SK-N-MC (cell line): ENCODE measurements at regions not wholly inside any gene's neighbourhood (a gene's known extent, or its start where the extent isn't known, plus 50 kb on each side); places are given as distances from the start of the nearest gene placed in this dataset.
"Not testable (repeated sequence)": the region's sequence is repeated elsewhere in the genome, so short reads cannot be mapped to it uniquely, and the experiment has no call there.

ENCODE experiments used
- DNase-seq: peaks from one replicate; pipeline ENCODE4 v3.0.0-alpha.2; 2011; ENCODE audit warnings: low read depth, low spot score
- H3K27ac ChIP-seq: fragments of 200-600 bp; sonication (generic); 2 replicates; pipeline ENCODE4 v1.5.1; 2016; ENCODE audit warnings: mixed run types
- H3K36me3 ChIP-seq: fragments of 200-600 bp; sonication (generic); 2 replicates; pipeline ENCODE4 v1.6.1; 2017; ENCODE audit warnings: antibody characterized with exemption, low read length, mixed read lengths; ENCODE audit not compliant: insufficient read depth
- H3K4me3 ChIP-seq: fragments of 200-600 bp; sonication (generic); 2 replicates; pipeline ENCODE4 v1.5.1; 2016
- H3K9ac ChIP-seq: fragments of 200-600 bp; sonication (generic); 2 replicates; pipeline ENCODE4 v1.8.0; 2017; ENCODE audit warnings: mixed run types, mixed read lengths; ENCODE audit not compliant: insufficient read length
- H3K9me3 ChIP-seq: fragments of 200-600 bp; sonication (generic); 2 replicates; pipeline ENCODE4 v1.6.1; 2017; ENCODE audit warnings: low read depth, mild to moderate bottlenecking, antibody characterized with exemption, low read length, moderate library complexity, mixed read lengths
- EZH2 ChIP-seq: fragments of 200-600 bp; sonication (generic); IDR thresholded peaks from one replicate; pipeline ENCODE4 v1.6.1; 2017; ENCODE audit warnings: antibody characterized with exemption
- FOXP2 ChIP-seq: optimal IDR thresholded peaks from 2 replicates; pipeline ENCODE3; 2011; ENCODE audit warnings: mild to moderate bottlenecking, moderate library complexity; ENCODE audit not compliant: insufficient read depth; ENCODE audit errors: extremely low read length, control extremely low read depth
- POLR2AphosphoS5 ChIP-seq: IDR thresholded peaks from 2 replicates; pipeline ENCODE4 v1.6.1; 2012; ENCODE audit warnings: mild to moderate bottlenecking, low read depth, low read length, borderline replicate concordance

DNA sequence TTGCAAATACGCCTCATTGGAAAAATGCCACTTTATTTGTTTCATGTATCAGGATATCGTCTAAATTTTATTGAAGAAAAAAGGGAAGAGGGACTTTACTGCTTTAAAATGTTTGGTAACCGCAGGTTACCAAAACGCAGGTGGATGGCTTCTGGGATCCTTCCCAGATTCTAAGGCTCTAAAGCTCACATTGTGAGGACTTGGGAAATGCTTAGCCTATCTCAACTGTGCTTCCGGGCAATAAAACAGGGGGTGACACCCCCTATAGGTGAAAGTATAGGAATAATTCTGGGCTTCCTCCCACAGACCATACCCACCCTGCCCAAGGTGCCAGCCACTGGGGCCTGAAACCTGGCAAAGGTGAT lies 73.2 kb upstream of the IPO5 start:
- TF ChIP-seq FOXP2 (no peak), EZH2 (no peak), POLR2AphosphoS5 (no peak)
- Histone ChIP-seq H3K36me3 (no peaks in the 10 kb centered on the region), H3K9ac (peak overlapping the region; percentile 43), H3K9me3 (no peaks in the 10 kb centered on the region), H3K27ac (peak overlapping the region; percentile 95), H3K4me3 (peak overlapping the region; percentile 69)
- no peak for DNase-seq

DNA sequence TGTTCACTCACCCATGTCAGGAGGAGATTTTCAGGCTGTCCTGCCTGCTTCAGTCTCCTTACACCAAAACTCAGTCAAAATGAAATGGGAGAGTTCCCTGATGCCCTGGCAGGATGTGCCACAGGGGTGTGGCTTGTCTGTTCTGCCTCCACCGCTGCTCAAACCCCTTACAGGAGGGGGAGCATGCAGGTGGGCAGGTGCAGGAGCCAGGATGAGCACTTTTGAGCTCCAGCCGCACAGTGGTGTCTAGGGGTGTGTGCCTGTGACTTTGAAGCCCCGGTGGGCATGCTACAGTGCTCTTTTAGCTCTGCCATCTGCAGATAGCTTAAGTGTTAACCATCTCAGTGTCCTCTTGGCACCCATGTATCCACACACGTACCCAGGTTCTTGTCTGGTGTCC lies 71.9 kb upstream of the IPO5 start:
- no peak for TF ChIP-seq EZH2
- no peak for TF ChIP-seq FOXP2
- no peak for TF ChIP-seq POLR2AphosphoS5
- no peak for DNase-seq
- no peak overlapping the region for H3K4me3 ChIP-seq
- no peak overlapping the region for H3K27ac ChIP-seq
- H3K9me3 ChIP-seq = no peaks in the 10 kb centered on the region
- no peak overlapping the region for H3K9ac ChIP-seq
- H3K36me3 ChIP-seq = no peaks in the 10 kb centered on the region

DNA sequence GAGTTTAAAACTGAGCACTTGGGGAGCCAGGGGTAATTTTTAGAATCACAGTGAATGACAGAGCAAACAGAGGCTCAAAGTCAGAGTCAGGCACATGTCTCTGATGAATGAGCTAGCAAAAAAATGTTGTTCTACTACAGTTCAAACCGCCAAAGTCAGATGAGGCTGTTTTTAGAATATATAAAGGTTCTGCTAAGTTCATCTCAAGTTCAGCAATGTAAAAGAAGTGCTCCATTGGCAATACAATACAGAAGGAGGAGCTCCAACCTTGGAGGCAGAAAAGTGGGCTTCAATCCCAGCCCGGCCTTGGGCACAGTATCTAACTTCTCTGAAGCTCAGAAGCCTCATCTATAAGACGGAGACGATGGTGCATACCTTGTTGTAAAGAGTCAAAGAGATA lies 70.1 kb upstream of the IPO5 start:
- no peaks in the 10 kb centered on the region for H3K36me3 ChIP-seq
- DNase-seq = no peak
- no peak overlapping the region for H3K27ac ChIP-seq
- H3K9ac ChIP-seq = no peak overlapping the region
- H3K4me3 ChIP-seq = no peak overlapping the region
- TF ChIP-seq FOXP2 (no peak), EZH2 (no peak), POLR2AphosphoS5 (no peak)
- H3K9me3 ChIP-seq = no peaks in the 10 kb centered on the region

DNA sequence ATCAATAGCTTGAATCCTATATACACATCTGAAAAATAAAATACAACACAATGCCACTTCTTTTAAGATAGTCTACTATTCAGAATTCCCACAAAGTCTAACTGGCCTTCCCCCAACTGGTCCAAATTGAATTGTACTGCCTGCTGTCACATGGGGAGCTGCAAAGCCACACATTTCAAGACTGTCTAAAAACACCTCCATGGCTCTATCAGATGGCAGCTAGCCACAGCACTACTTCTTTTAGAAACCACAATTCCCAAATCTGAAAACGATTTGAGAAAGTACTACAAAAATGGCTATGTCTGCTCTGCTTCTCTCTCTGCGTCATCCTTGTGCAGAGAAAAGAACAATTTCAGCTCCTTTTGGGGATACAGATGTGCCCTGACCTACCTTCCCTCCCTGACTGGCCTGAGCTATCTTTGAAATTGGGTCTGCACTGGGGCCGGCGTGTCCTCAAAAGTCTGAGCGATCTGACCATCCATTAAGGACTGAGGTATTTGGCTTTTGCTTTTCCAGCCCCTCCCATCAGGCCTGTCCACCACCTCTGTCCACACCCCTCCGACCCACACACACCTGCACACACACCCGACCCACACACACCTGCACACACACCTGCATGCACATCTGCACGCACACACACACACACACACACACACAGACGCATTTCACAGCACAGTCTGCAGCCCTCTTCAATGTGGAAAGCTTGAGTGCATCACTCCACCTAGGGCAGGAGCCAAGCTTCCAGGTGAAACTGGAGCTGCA lies 68.6 kb upstream of the IPO5 start:
- Histone ChIP-seq H3K9ac (no peak overlapping the region), H3K4me3 (no peak overlapping the region), H3K9me3 (no peaks in the 10 kb centered on the region), H3K36me3 (no peaks in the 10 kb centered on the region), H3K27ac (no peak overlapping the region)
- TF ChIP-seq FOXP2 (no peak), POLR2AphosphoS5 (no peak), EZH2 (no peak)
- no peak for DNase-seq

DNA sequence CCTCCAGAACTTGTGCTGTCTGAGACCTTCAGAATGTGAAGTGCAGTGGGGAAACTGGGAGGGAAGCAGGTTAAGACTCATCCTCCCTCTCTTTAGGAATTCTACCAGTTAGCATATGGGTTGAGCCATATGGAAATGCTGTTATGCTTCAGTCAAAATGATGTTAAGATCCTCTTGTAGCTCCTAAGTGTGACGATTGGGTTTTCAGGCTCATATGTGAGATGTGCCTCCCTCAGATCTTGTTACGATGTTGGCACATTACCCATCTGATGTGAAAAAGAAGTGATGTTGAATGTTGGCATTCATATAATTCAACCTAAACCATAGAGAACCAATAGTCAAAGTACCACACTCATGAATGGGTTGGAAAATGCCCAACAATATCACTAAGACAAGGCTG lies 67.8 kb upstream of the IPO5 start:
- H3K9me3 ChIP-seq = no peaks in the 10 kb centered on the region
- H3K4me3 ChIP-seq = no peak overlapping the region
- DNase-seq = no peak
- no peak for TF ChIP-seq EZH2
- no peak for TF ChIP-seq POLR2AphosphoS5
- no peak for TF ChIP-seq FOXP2
- H3K36me3 ChIP-seq = no peaks in the 10 kb centered on the region
- H3K9ac ChIP-seq = no peak overlapping the region
- H3K27ac ChIP-seq = no peak overlapping the region

DNA sequence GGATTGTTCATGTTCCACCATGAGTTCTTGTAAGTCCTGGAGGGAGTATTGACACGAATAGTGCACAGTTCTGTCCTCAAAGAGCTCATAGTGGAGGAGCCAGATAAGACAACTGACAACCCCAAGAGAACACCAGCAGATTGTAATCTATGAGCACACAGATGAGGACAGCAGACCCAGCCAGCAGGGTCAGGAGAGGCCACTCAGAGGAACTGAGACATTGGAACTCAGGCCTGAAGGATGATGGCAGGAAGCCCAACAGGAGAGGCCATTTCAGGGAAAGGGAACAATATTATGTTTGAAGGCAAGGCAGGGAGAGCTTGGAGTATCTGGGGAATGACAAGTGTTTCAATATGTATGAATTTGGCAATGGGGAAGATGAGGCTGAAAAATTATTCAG lies 63.7 kb upstream of the IPO5 start:
- H3K36me3 ChIP-seq = no peaks in the 10 kb centered on the region
- no peak overlapping the region for H3K4me3 ChIP-seq
- no peak overlapping the region for H3K27ac ChIP-seq
- DNase-seq = no peak
- H3K9ac ChIP-seq = no peak overlapping the region
- no peaks in the 10 kb centered on the region for H3K9me3 ChIP-seq
- TF ChIP-seq POLR2AphosphoS5 = no peak
- TF ChIP-seq EZH2 = no peak
- TF ChIP-seq FOXP2 = no peak

DNA sequence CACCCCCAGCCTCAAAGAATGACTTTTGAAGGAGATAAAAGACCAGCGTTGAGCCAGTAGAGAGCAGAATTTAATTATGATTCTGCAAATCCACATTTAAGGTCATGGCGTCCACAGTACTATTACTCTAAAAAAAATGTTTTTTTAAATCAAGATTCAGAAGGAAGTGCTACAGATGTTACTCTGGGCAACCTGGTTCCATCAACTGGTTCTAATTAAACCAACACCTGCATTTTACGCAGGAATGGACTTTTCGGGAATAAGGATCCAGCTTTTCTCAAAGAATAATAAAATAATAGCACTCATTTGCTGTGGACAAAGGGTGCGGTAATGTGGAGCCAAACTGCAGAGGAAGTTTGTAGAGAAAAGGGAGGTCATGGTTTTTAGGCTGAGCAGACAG lies 62.9 kb upstream of the IPO5 start:
- Histone ChIP-seq H3K27ac (no peak overlapping the region), H3K4me3 (no peak overlapping the region), H3K36me3 (no peaks in the 10 kb centered on the region), H3K9me3 (no peaks in the 10 kb centered on the region), H3K9ac (no peak overlapping the region)
- DNase-seq = no peak
- TF ChIP-seq FOXP2 (no peak), EZH2 (no peak), POLR2AphosphoS5 (no peak)

DNA sequence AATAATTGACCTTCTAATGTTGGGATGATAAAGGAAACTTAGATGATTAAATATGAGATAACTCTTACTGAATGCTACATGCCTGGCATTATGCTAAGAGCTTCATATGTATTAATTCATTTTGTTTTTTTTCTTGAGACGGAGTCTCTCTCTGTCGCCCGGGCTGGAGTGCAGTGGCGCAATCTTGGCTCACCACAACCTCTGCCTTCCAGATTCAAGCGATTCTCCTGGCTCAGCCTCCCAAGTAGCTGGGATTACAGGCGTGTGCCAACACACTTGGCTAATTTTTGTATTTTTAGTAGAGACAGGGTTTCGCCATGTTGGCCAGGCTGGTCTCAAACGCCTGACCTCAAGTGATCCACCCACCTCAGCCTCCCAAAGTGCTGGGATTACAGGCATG lies 61.5 kb upstream of the IPO5 start:
- not testable (repeated sequence) for H3K9ac ChIP-seq, H3K9me3 ChIP-seq, H3K4me3 ChIP-seq, H3K27ac ChIP-seq, H3K36me3 ChIP-seq, DNase-seq

DNA sequence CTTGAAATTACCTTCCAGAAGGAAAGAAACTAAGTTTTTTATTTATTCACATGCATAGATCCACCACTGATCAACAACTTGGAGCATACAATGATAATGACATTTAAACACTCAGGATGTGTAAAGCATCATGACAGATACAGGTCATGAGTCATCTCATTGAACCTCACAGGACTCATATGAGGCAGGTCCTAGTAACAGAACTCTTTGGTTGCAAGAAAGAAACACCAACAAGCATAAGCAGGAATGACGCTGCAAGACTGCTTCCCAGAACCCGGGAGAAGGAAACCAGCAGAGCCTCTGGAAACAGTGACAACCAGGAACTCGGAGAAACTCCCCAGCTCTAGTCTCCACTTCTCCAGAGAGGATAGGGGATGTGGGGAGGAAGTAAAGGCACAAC lies 60.8 kb upstream of the IPO5 start:
- no peak for DNase-seq
- Histone ChIP-seq H3K9me3 (no peaks in the 10 kb centered on the region), H3K36me3 (no peaks in the 10 kb centered on the region), H3K27ac (no peak overlapping the region), H3K4me3 (no peak overlapping the region), H3K9ac (no peak overlapping the region)
- TF ChIP-seq POLR2AphosphoS5 = no peak
- no peak for TF ChIP-seq FOXP2
- TF ChIP-seq EZH2 = no peak

DNA sequence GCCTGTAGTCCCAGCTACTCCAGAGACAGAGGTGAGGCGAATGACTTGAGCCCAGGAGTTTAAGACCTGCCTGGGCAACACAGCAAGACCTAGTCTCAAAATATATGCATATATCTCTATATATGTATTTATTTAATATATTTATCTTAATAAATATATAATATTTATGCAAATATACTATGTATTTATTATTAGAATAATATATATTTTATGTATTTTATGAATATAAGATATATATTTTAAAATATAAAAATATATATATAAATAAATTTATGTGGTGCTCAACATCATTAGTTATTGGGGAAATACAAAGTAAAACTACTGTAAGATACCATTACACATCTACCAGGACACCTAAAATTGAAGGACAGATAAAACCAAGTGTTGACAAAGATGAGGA lies 58.1 kb upstream of the IPO5 start:
- no peak overlapping the region for H3K27ac ChIP-seq
- H3K9me3 ChIP-seq = peaks cover 4% of the 10 kb centered on the region; the same call in 1 of the 2 replicates
- DNase-seq = no peak
- H3K9ac ChIP-seq = no peak overlapping the region
- H3K4me3 ChIP-seq = no peak overlapping the region
- TF ChIP-seq FOXP2 (no peak), EZH2 (no peak), POLR2AphosphoS5 (no peak)
- H3K36me3 ChIP-seq = no peaks in the 10 kb centered on the region
